Smooth muscle cell (in vitro differentiated cells): ENCODE measurements at regions not wholly inside any gene's neighbourhood (a gene's known extent, or its start where the extent isn't known, plus 50 kb on each side); places are given as distances from the start of the nearest gene placed in this dataset.

Experiments
- DNase-seq: peaks from one replicate; lab custom pipeline; 2025; ENCODE audit not compliant: unreplicated experiment; lab: John Stamatoyannopoulos, UW
- H2AFZ ChIP-seq: fragments of 200-600 bp; sonication (generic); 2 replicates; pipeline ENCODE4 v1.6.0; 2016; ENCODE audit warnings: antibody characterized with exemption, low read depth, mild to moderate bottlenecking
- H3F3A ChIP-seq: fragments of 200-600 bp; sonication (generic); 2 replicates; pipeline ENCODE4 v1.6.0; 2017; ENCODE audit warnings: antibody characterized with exemption, low read depth
- H3K27ac ChIP-seq: fragments of 200-600 bp; sonication (generic); 2 replicates; pipeline ENCODE4 v1.5.1; 2016; ENCODE audit warnings: low read depth, mild to moderate bottlenecking
- H3K27me3 ChIP-seq: fragments of 200-600 bp; sonication (generic); 2 replicates; pipeline ENCODE4 v1.6.1; 2016; ENCODE audit warnings: low read depth, mild to moderate bottlenecking
- H3K36me3 ChIP-seq: fragments of 200-600 bp; sonication (generic); 2 replicates; pipeline ENCODE4 v1.5.1; 2016; ENCODE audit warnings: low read depth
- H3K4me1 ChIP-seq: fragments of 200-600 bp; sonication (generic); 2 replicates; pipeline ENCODE4 v1.5.1; 2016; ENCODE audit warnings: low read depth
- H3K4me2 ChIP-seq: fragments of 200-600 bp; sonication (generic); 2 replicates; pipeline ENCODE4 v1.6.0; 2016; ENCODE audit warnings: mild to moderate bottlenecking
- H3K4me3 ChIP-seq: fragments of 200-600 bp; sonication (generic); 2 replicates; pipeline ENCODE4 v1.5.1; 2016; ENCODE audit warnings: mild to moderate bottlenecking
- H3K79me2 ChIP-seq: fragments of 200-600 bp; sonication (generic); 2 replicates; pipeline ENCODE4 v1.6.0; 2016; ENCODE audit warnings: low read depth, mild to moderate bottlenecking
- H3K9ac ChIP-seq: fragments of 200-600 bp; sonication (generic); 2 replicates; pipeline ENCODE4 v1.6.0; 2016; ENCODE audit warnings: low read depth
- H3K9me3 ChIP-seq: fragments of 200-600 bp; sonication (generic); replicated peaks from 2 replicates; pipeline ENCODE4 v1.5.1; 2016; ENCODE audit warnings: low read depth
- H4K20me1 ChIP-seq: fragments of 200-600 bp; sonication (generic); 2 replicates; pipeline ENCODE4 v1.6.0; 2016; ENCODE audit warnings: low read depth
- WGBS: methylation state at CpG from one replicate; pipeline ENCODE4 v1.1.7; 2016; ENCODE audit warnings: low lambda C conversion rate; 5-methylcytosine and 5-hydroxymethylcytosine counted together
- TF ChIP-seq, protein P1 (sequence below): fragments of 200-600 bp; sonication (generic); IDR thresholded peaks from 2 replicates; pipeline ENCODE4 v1.5.1; 2017; ENCODE audit warnings: borderline replicate concordance, mild to moderate bottlenecking, antibody characterized with exemption; ENCODE audit not compliant: insufficient read depth, poor library complexity, severe bottlenecking

DNA sequence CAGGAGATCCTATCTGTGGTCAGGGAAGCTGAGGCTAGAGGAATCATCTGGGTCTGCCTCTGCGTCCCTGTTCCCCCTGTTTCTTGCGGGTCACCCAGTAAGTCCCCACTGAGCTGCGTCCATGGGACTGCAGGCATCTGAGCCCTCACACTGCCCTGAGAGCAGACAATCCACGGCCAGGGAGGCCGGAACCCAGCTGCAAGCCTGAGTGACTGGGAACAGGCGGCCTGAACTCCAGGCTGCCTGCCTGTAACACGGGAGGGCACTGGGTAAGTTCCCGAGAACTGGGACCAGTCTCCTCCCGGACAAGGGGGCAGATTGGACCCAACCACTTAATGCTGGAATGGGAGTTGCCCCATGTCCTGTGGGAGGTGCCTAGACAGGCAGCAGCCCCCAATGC is 727.4 kb downstream of the BRD1 start:
- H4K20me1 ChIP-seq: no peaks in the 10 kb centered on the region
- no peak overlapping the region for H2AFZ ChIP-seq
- 81% methylated on average over 9 of the region's 9 CpGs for WGBS
- H3K79me2 ChIP-seq: no peaks in the 10 kb centered on the region
- no peaks in the 10 kb centered on the region for H3K36me3 ChIP-seq
- H3K9ac ChIP-seq: no peak overlapping the region
- no peaks in the 10 kb centered on the region for H3K4me1 ChIP-seq
- TF ChIP-seq, protein P1, sequence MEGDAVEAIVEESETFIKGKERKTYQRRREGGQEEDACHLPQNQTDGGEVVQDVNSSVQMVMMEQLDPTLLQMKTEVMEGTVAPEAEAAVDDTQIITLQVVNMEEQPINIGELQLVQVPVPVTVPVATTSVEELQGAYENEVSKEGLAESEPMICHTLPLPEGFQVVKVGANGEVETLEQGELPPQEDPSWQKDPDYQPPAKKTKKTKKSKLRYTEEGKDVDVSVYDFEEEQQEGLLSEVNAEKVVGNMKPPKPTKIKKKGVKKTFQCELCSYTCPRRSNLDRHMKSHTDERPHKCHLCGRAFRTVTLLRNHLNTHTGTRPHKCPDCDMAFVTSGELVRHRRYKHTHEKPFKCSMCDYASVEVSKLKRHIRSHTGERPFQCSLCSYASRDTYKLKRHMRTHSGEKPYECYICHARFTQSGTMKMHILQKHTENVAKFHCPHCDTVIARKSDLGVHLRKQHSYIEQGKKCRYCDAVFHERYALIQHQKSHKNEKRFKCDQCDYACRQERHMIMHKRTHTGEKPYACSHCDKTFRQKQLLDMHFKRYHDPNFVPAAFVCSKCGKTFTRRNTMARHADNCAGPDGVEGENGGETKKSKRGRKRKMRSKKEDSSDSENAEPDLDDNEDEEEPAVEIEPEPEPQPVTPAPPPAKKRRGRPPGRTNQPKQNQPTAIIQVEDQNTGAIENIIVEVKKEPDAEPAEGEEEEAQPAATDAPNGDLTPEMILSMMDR: no peak
- DNase-seq: no peak
- no peak overlapping the region for H3K4me2 ChIP-seq
- no peak overlapping the region for H3K4me3 ChIP-seq
- peaks cover 4% of the 10 kb centered on the region for H3K27me3 ChIP-seq
- H3F3A ChIP-seq: no peaks in the 10 kb centered on the region
- no peaks in the 10 kb centered on the region for H3K9me3 ChIP-seq
- H3K27ac ChIP-seq: no peak overlapping the region

DNA sequence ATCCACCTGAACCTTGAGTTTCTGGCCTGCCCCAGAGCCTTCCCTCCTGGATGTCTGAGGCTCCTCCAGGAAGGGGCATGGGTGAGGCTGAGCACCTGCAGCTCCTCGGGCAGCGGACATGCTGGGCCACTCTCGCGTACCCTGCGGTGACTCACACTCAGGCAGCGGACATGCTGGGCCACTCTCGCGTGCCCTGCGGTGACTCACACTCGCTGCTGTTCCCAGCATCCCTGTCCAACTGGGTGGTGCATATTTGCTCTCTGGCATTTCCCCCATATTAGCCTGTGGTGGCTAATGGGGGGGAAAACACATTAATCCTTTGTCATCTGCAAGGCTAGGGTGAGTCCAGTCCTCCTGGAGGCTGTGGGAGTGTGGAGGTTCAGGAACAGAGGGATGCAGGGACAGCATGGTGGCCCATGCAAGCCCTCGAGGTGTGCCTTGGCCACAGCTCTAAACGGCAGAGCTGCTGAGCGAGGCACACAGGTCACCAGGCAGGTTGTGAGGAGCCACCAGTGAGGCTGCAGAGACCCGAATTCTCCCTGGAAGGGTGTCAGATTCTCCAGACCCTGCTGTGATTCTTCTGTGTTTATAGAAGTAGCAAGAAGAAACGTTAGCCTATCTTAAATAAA is 728.1 kb downstream of the BRD1 start:
- TF ChIP-seq, protein P1: no peak
- no peaks in the 10 kb centered on the region for H3K79me2 ChIP-seq
- no peak for DNase-seq
- no peak overlapping the region for H3K4me3 ChIP-seq
- no peaks in the 10 kb centered on the region for H3F3A ChIP-seq
- H4K20me1 ChIP-seq: no peaks in the 10 kb centered on the region
- H3K27ac ChIP-seq: no peak overlapping the region
- 73% methylated on average over 15 of the region's 15 CpGs for WGBS
- no peaks in the 10 kb centered on the region for H3K9me3 ChIP-seq
- H3K27me3 ChIP-seq: no peaks in the 10 kb centered on the region
- H3K9ac ChIP-seq: no peak overlapping the region
- no peak overlapping the region for H2AFZ ChIP-seq
- H3K4me2 ChIP-seq: no peak overlapping the region
- no peaks in the 10 kb centered on the region for H3K36me3 ChIP-seq
- no peaks in the 10 kb centered on the region for H3K4me1 ChIP-seq

DNA sequence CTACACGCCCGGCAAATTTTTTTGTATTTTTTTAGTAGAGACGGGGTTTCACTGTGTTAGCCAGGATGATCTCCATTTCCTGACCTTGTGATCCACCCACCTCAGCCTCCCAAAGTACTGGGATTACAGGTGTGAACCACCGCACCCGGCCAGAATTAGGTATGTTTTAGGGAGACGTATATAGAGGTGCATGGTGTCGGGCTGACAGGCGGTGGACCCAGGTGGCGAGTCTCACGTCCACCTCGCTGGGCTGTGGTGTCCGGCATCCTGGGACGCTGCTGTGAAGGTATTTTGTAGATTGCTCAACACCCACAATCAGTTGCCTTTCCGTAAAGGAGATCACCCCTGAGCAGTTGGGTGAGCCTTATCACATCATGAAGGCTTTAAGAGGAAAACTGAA is 728.6 kb downstream of the BRD1 start:
- TF ChIP-seq, protein P1: no peak
- Histone ChIP-seq H3K79me2 (no peaks in the 10 kb centered on the region), H3K36me3 (no peaks in the 10 kb centered on the region), H2AFZ (no peak overlapping the region), H3K4me2 (no peak overlapping the region), H3K4me3 (no peak overlapping the region), H3F3A (no peaks in the 10 kb centered on the region), H3K9ac (no peak overlapping the region), H4K20me1 (no peaks in the 10 kb centered on the region), H3K27me3 (no peaks in the 10 kb centered on the region), H3K9me3 (no peaks in the 10 kb centered on the region), H3K27ac (no peak overlapping the region), H3K4me1 (no peaks in the 10 kb centered on the region)
- WGBS: 90% methylated on average over 14 of the region's 14 CpGs
- no peak for DNase-seq

DNA sequence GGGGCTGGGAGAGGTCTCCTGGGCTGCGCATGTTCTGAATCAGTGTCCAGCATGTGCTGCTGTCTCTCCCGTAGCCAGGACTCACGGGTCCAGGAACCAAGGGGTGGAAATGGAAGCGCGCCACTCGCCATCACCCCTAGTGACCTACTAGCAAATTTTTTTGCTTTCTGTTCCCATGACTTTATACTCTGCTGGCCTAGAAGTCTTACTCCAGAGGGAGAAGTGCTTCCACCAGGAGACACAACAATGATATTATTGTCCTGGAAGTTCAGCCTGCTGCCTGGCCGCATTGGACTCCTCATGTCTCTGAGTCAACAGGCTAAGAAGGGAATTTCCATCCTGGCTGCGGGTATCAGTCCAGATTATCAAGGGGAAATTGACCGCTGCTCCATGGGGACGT is 729.7 kb downstream of the BRD1 start:
- H3K79me2 ChIP-seq: no peaks in the 10 kb centered on the region
- H3K9me3 ChIP-seq: no peaks in the 10 kb centered on the region
- no peaks in the 10 kb centered on the region for H4K20me1 ChIP-seq
- no peak overlapping the region for H3K4me2 ChIP-seq
- WGBS: 91% methylated on average over 10 of the region's 10 CpGs
- no peaks in the 10 kb centered on the region for H3K27me3 ChIP-seq
- DNase-seq: no peak
- no peaks in the 10 kb centered on the region for H3K36me3 ChIP-seq
- no peaks in the 10 kb centered on the region for H3F3A ChIP-seq
- H3K27ac ChIP-seq: no peak overlapping the region
- H3K9ac ChIP-seq: no peak overlapping the region
- H3K4me1 ChIP-seq: no peaks in the 10 kb centered on the region
- no peak overlapping the region for H3K4me3 ChIP-seq
- TF ChIP-seq, protein P1: no peak
- no peak overlapping the region for H2AFZ ChIP-seq
